Neural crest cell (in vitro differentiated cells): ENCODE measurements at regions not wholly inside any gene's neighbourhood (a gene's known extent, or its start where the extent isn't known, plus 50 kb on each side); places are given as distances from the start of the nearest gene placed in this dataset.

Experiments
- DNase-seq: peaks from one replicate; pipeline ENCODE4 v3.0.0; 2021; ENCODE audit warnings: low read depth, mixed read lengths, low spot score
- H3K27ac Mint-ChIP-seq: one replicate; pipeline ENCODE4 v1.8.0; 2021; ENCODE audit warnings: mild to moderate bottlenecking, mixed read lengths; ENCODE audit not compliant: unreplicated experiment
- H3K27me3 Mint-ChIP-seq: 2 replicates; pipeline ENCODE4 v1.8.0; 2021; ENCODE audit warnings: low read depth, mild to moderate bottlenecking, mixed read lengths
- H3K36me3 Mint-ChIP-seq: 2 replicates; pipeline ENCODE4 v1.8.0; 2021; ENCODE audit warnings: low read depth, mild to moderate bottlenecking, mixed read lengths
- H3K4me1 Mint-ChIP-seq: 2 replicates; pipeline ENCODE4 v1.8.0; 2021; ENCODE audit warnings: mixed read lengths
- H3K4me3 Mint-ChIP-seq: one replicate; pipeline ENCODE4 v1.8.0; 2021; ENCODE audit warnings: mild to moderate bottlenecking, mixed read lengths
- H3K9me3 Mint-ChIP-seq: 2 replicates; pipeline ENCODE4 v1.8.0; 2021; ENCODE audit warnings: mixed read lengths
- TF ChIP-seq, protein P1 (sequence below): fragments of 200-600 bp; sonication (generic); conservative IDR thresholded peaks from 2 replicates; pipeline ENCODE4 v1.5.0; 2021; ENCODE audit warnings: antibody characterized with exemption, mild to moderate bottlenecking

DNA sequence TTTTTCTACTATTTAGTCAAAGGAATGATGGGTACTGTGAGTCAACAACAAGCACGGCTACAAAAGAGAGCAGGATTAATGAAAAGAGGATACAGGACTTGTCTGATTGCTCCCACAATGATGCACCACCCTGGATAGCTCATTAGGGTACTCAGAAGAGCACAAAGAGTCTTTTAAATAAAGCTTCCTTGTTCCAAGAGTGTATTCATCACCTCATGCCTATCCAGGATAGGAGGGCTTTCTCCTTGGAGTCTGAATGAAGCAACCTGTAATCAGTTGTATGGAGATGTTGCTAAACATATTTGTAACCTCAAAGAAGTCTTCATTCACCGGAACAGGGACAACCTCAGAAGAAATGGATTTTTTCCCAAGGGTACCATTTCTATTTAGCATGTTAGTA is 219.5 kb upstream of the TMEM161B start:
- Mint-ChIP-seq H3K27me3 (no peaks in the 10 kb centered on the region), H3K4me3 (no peak overlapping the region), H3K36me3 (no peaks in the 10 kb centered on the region), H3K27ac (no peak overlapping the region), H3K9me3 (no peaks in the 10 kb centered on the region), H3K4me1 (peaks cover 64% of the 10 kb centered on the region)
- no peak for DNase-seq
- TF ChIP-seq, protein P1, sequence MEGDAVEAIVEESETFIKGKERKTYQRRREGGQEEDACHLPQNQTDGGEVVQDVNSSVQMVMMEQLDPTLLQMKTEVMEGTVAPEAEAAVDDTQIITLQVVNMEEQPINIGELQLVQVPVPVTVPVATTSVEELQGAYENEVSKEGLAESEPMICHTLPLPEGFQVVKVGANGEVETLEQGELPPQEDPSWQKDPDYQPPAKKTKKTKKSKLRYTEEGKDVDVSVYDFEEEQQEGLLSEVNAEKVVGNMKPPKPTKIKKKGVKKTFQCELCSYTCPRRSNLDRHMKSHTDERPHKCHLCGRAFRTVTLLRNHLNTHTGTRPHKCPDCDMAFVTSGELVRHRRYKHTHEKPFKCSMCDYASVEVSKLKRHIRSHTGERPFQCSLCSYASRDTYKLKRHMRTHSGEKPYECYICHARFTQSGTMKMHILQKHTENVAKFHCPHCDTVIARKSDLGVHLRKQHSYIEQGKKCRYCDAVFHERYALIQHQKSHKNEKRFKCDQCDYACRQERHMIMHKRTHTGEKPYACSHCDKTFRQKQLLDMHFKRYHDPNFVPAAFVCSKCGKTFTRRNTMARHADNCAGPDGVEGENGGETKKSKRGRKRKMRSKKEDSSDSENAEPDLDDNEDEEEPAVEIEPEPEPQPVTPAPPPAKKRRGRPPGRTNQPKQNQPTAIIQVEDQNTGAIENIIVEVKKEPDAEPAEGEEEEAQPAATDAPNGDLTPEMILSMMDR, result no peak

GRCh38 chr5:88487066-88487465 is 218.4 kb upstream of the TMEM161B start:
- no peak overlapping the region for H3K4me3 Mint-ChIP-seq
- H3K9me3 Mint-ChIP-seq, result no peaks in the 10 kb centered on the region
- H3K4me1 Mint-ChIP-seq, result peaks cover 70% of the 10 kb centered on the region
- no peaks in the 10 kb centered on the region for H3K36me3 Mint-ChIP-seq
- no peak overlapping the region for H3K27ac Mint-ChIP-seq
- no peaks in the 10 kb centered on the region for H3K27me3 Mint-ChIP-seq
- no peak for DNase-seq
- TF ChIP-seq, protein P1, result no peak

DNA sequence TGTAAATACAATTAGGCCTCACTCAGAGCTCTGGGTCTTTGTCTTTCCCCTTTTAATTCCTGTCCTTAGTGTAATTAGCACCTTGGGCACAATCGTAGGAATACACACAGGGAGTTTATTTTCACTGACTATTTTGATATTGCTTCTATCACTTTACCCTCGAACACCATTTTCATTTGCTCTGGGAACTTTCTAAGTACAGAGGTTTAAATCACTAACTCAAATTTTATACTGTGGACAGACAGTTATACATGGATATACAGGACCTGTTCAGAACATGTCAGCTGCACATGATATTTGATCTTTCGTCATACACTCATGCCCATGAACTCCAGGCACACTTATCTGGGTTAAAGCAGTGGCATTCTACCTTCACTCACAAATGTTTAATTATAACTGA is 217.8 kb upstream of the TMEM161B start:
- TF ChIP-seq, protein P1, result no peak
- H3K4me1 Mint-ChIP-seq, result peaks cover 71% of the 10 kb centered on the region
- no peaks in the 10 kb centered on the region for H3K36me3 Mint-ChIP-seq
- no peaks in the 10 kb centered on the region for H3K27me3 Mint-ChIP-seq
- no peaks in the 10 kb centered on the region for H3K9me3 Mint-ChIP-seq
- peak overlapping the region; percentile 30 for H3K27ac Mint-ChIP-seq
- H3K4me3 Mint-ChIP-seq, result no peak overlapping the region
- no peak for DNase-seq

GRCh38 chr5:88485531-88485930 is 216.9 kb upstream of the TMEM161B start:
- TF ChIP-seq, protein P1, result no peak
- Mint-ChIP-seq H3K36me3 (no peaks in the 10 kb centered on the region), H3K27ac (no peak overlapping the region), H3K27me3 (no peaks in the 10 kb centered on the region), H3K4me3 (no peak overlapping the region), H3K9me3 (no peaks in the 10 kb centered on the region), H3K4me1 (peaks cover 76% of the 10 kb centered on the region)
- DNase-seq, result no peak

GRCh38 chr5:88483964-88484672 is 215.5 kb upstream of the TMEM161B start:
- peaks cover 77% of the 10 kb centered on the region for H3K4me1 Mint-ChIP-seq
- no peaks in the 10 kb centered on the region for H3K36me3 Mint-ChIP-seq
- H3K9me3 Mint-ChIP-seq, result no peaks in the 10 kb centered on the region

More at GRCh38 chr5:88483964-88484672, 215.5 kb upstream of the TMEM161B start:
- peak overlapping the region; percentile 54 for H3K4me3 Mint-ChIP-seq
- DNase-seq, result no peak
- H3K27ac Mint-ChIP-seq, result peak overlapping the region; percentile 64
- TF ChIP-seq, protein P1, result no peak
- H3K27me3 Mint-ChIP-seq, result no peaks in the 10 kb centered on the region
